SK-N-SH (cell line): ENCODE measurements at regions not wholly inside any gene's neighbourhood (a gene's known extent, or its start where the extent isn't known, plus 50 kb on each side); places are given as distances from the start of the nearest gene placed in this dataset.

Experiments used
- CTCF ChIA-PET: fragments of 300-600, 350-600 bp; formaldehyde crosslinking; extraction: SDS; loops from one replicate; lab custom pipeline; 2021; lab: Yijun Ruan, JAX
- POLR2A ChIA-PET: fragments of 350-600 bp; sonication (Branson Sonifier 250); formaldehyde crosslinking; extraction: SDS; loops from one replicate; lab custom pipeline; 2020; ENCODE audit warnings: antibody characterized with exemption, inconsistent platforms; lab: Yijun Ruan, JAX
- DNase-seq: peaks from one replicate; pipeline ENCODE4 v3.0.0; 2012
- H2AFZ ChIP-seq: fragments of 200-600 bp; sonication (generic); 2 replicates; pipeline ENCODE4 v1.8.1; 2016; ENCODE audit warnings: antibody characterized with exemption, mild to moderate bottlenecking, low read depth
- H3F3A ChIP-seq: fragments of 200-600 bp; sonication (generic); replicated peaks from 2 replicates; pipeline ENCODE3; 2016; ENCODE audit warnings: antibody characterized with exemption, mild to moderate bottlenecking; ENCODE audit not compliant: insufficient read depth
- H3K27ac ChIP-seq, 2 experiments: fragments of 200-500 bp in 1 of 2; fragments of 200-600 bp in 1 of 2; sonication (Bioruptor generic) in 1 of 2; sonication (generic), shearing (Covaris generic) in 1 of 2; 2 replicates each; pipeline versions ENCODE4 v1.5.1 to v1.6.1; 2014 to 2016; ENCODE audit warnings: low read depth in 2 of 2, inconsistent platforms in 1 of 2, low read length in 1 of 2, mild to moderate bottlenecking in 1 of 2, mixed read lengths in 1 of 2
- H3K27me3 ChIP-seq: fragments of 200-600 bp; sonication (generic), shearing (Covaris generic); 2 replicates; pipeline ENCODE4 v1.6.1; 2016; ENCODE audit warnings: mixed run types; ENCODE audit not compliant: insufficient read depth
- H3K36me3 ChIP-seq, 2 experiments: fragments of 200-500 bp in 1 of 2; fragments of 200-600 bp in 1 of 2; sonication (Bioruptor generic) in 1 of 2; sonication (generic) in 1 of 2; replicated peaks in 1 of 2; 2 replicates each; pipeline versions ENCODE3 to v1.5.1; 2014 to 2016; ENCODE audit warnings: low read length in 1 of 2, mild to moderate bottlenecking in 1 of 2; ENCODE audit not compliant: insufficient read depth in 2 of 2, control insufficient read depth in 1 of 2
- H3K4me1 ChIP-seq, 2 experiments: fragments of 200-500 bp in 1 of 2; fragments of 200-600 bp in 1 of 2; sonication (Bioruptor generic) in 1 of 2; sonication (generic), shearing (Covaris generic) in 1 of 2; 2 replicates each; pipeline versions ENCODE4 v1.5.1 to v1.6.1; 2014 to 2016; ENCODE audit warnings: low read depth in 1 of 2, low read length in 1 of 2, mixed run types in 1 of 2; ENCODE audit not compliant: insufficient read depth in 2 of 2, control insufficient read depth in 1 of 2
- H3K4me2 ChIP-seq: fragments of 200-600 bp; sonication (generic), shearing (Covaris generic); 2 replicates; pipeline ENCODE4 v1.6.1; 2017; ENCODE audit warnings: mixed run types
- H3K4me3 ChIP-seq, 2 experiments: fragments of 200-500 bp in 1 of 2; fragments of 200-600 bp in 1 of 2; sonication (Bioruptor generic) in 1 of 2; sonication (generic), shearing (Covaris generic) in 1 of 2; 2 replicates each; pipeline versions ENCODE4 v1.5.1 to v1.8.1; 2014 to 2016; ENCODE audit warnings: low read depth in 2 of 2, inconsistent platforms in 1 of 2, low read length in 1 of 2, mild to moderate bottlenecking in 1 of 2, mixed read lengths in 1 of 2, moderate library complexity in 1 of 2
- H3K79me2 ChIP-seq: fragments of 200-600 bp; sonication (generic); 2 replicates; pipeline ENCODE4 v1.8.1; 2017; ENCODE audit warnings: mild to moderate bottlenecking; ENCODE audit not compliant: insufficient read depth
- H3K9ac ChIP-seq: fragments of 200-600 bp; sonication (generic); 2 replicates; pipeline ENCODE4 v1.6.1; 2017; ENCODE audit warnings: mixed run types
- H3K9me2 ChIP-seq: fragments of 200-600 bp; sonication (generic); 2 replicates; pipeline ENCODE4 v1.6.1; 2017; ENCODE audit warnings: mixed run types
- H3K9me3 ChIP-seq: fragments of 200-600 bp; sonication (generic); 2 replicates; pipeline ENCODE4 v1.6.1; 2017; ENCODE audit warnings: mixed run types, mild to moderate bottlenecking, moderate library complexity
- H4K20me1 ChIP-seq: fragments of 200-600 bp; sonication (generic); 2 replicates; pipeline ENCODE4 v1.6.1; 2017; ENCODE audit warnings: mild to moderate bottlenecking, mixed run types; ENCODE audit not compliant: insufficient read depth
- CHD2 ChIP-seq: fragments of 150-350 bp; IDR thresholded peaks from 2 replicates; pipeline ENCODE4 v1.6.1; 2018; ENCODE audit warnings: low read length; ENCODE audit not compliant: partially characterized antibody
- ELF1 ChIP-seq: IDR thresholded peaks from 2 replicates; pipeline ENCODE4 v1.4.0; 2012
- EP300 ChIP-seq, 2 experiments: IDR thresholded peaks; 2 replicates each; pipeline versions ENCODE4 v1.4.0 to v1.6.1; 2012; ENCODE audit warnings: borderline replicate concordance in 1 of 2, low read depth in 1 of 2, low read length in 1 of 2
- EZH2phosphoT487 ChIP-seq: fragments of 200-600 bp; sonication (generic); IDR thresholded peaks from 2 replicates; pipeline ENCODE4 v1.6.1; 2017; ENCODE audit warnings: low read depth, mixed run types, mild to moderate bottlenecking, antibody characterized with exemption, moderate library complexity, borderline replicate concordance
- FOSL2 ChIP-seq: IDR thresholded peaks from 2 replicates; pipeline ENCODE4 v1.4.0; 2012; ENCODE audit warnings: low read depth, mild to moderate bottlenecking, moderate library complexity, borderline replicate concordance
- FOXJ3 ChIP-seq: sonication (generic); formaldehyde crosslinking; IDR thresholded peaks from 2 replicates; pipeline ENCODE4 v1.5.1; 2020; ENCODE audit warnings: mild to moderate bottlenecking, missing genetic modification reagents
- FOXM1 ChIP-seq: IDR thresholded peaks from 2 replicates; pipeline ENCODE4 v1.4.0; 2012; ENCODE audit warnings: low read depth, mild to moderate bottlenecking
- GATA2 ChIP-seq: sonication (generic); formaldehyde crosslinking; IDR thresholded peaks from 2 replicates; pipeline ENCODE4 v1.5.0; 2020; ENCODE audit warnings: mild to moderate bottlenecking, missing genetic modification reagents
- JUND ChIP-seq: IDR thresholded peaks from 2 replicates; pipeline ENCODE4 v1.4.0; 2012
- MEF2A ChIP-seq: IDR thresholded peaks from 2 replicates; pipeline ENCODE4 v1.4.0; 2012; ENCODE audit warnings: low read depth, borderline replicate concordance
- MXI1 ChIP-seq: IDR thresholded peaks from 2 replicates; pipeline ENCODE4 v1.6.1; 2012; ENCODE audit warnings: mild to moderate bottlenecking, low read depth, low read length, improper control_type of control experiment
- RCOR1 ChIP-seq: fragments of 150-350 bp; IDR thresholded peaks from 2 replicates; pipeline ENCODE4 v1.6.1; 2017; ENCODE audit warnings: antibody characterized with exemption, low read length
- TAF1 ChIP-seq: IDR thresholded peaks from 2 replicates; pipeline ENCODE4 v1.6.1; 2012; ENCODE audit warnings: low read depth, mild to moderate bottlenecking, low read length, moderate library complexity, borderline replicate concordance
- WGBS: methylation state at CpG from one replicate; pipeline ENCODE4 v1.1.6; 2017; ENCODE audit warnings: low lambda C conversion rate; 5-methylcytosine and 5-hydroxymethylcytosine counted together
- TF ChIP-seq, protein P1 (sequence below): IDR thresholded peaks from 2 replicates; pipeline ENCODE4; 2012
- TF ChIP-seq, protein P2 (sequence below): IDR thresholded peaks from 2 replicates; pipeline ENCODE4 v1.4.0; 2012; ENCODE audit warnings: low read depth, borderline replicate concordance
- TF ChIP-seq, protein P3 (sequence below): fragments of 150-350 bp; IDR thresholded peaks from 2 replicates; pipeline ENCODE4 v1.6.1; 2016; ENCODE audit warnings: mild to moderate bottlenecking, low read depth, low read length

DNA sequence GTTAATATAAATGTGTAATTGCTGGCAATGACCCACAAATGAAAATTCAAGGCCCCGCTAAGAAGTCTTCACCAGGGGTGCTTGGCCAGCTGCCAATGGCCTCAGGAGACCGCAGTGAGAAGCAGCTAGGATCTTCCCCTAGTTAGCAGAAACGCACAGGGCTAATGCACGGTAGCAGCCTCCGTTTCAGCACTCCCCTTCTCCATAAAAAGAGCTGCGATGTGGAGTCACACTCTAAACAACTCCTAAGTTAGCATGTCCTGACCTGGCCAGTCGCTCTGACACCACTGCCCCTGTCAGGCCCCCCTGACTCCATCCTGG is 139.0 kb downstream of the SEPTIN14 start:
- H3K4me3 ChIP-seq: no peak overlapping the region
- no peaks in the 10 kb centered on the region for H3K9me3 ChIP-seq
- POLR2A ChIA-PET: no interaction called here
- TF ChIP-seq EP300 (IDR thresholded peaks at IDR 0.05; ENCODE audit: borderline replicate concordance in 1 of 2, low read depth in 1 of 2, low read length in 1 of 2) (no peak), GATA2 (CRISPR knock-in tag) (no peak), CHD2 (no peak), TAF1 (no peak), MEF2A (no peak), FOXJ3 (no peak), FOXM1 (no peak), EZH2phosphoT487 (no peak), JUND (no peak), ELF1 (no peak), RCOR1 (no peak), FOSL2 (no peak), MXI1 (no peak)
- TF ChIP-seq, protein P1, sequence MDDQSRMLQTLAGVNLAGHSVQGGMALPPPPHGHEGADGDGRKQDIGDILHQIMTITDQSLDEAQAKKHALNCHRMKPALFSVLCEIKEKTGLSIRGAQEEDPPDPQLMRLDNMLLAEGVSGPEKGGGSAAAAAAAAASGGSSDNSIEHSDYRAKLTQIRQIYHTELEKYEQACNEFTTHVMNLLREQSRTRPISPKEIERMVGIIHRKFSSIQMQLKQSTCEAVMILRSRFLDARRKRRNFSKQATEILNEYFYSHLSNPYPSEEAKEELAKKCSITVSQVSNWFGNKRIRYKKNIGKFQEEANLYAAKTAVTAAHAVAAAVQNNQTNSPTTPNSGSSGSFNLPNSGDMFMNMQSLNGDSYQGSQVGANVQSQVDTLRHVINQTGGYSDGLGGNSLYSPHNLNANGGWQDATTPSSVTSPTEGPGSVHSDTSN: no peak
- TF ChIP-seq, protein P2, sequence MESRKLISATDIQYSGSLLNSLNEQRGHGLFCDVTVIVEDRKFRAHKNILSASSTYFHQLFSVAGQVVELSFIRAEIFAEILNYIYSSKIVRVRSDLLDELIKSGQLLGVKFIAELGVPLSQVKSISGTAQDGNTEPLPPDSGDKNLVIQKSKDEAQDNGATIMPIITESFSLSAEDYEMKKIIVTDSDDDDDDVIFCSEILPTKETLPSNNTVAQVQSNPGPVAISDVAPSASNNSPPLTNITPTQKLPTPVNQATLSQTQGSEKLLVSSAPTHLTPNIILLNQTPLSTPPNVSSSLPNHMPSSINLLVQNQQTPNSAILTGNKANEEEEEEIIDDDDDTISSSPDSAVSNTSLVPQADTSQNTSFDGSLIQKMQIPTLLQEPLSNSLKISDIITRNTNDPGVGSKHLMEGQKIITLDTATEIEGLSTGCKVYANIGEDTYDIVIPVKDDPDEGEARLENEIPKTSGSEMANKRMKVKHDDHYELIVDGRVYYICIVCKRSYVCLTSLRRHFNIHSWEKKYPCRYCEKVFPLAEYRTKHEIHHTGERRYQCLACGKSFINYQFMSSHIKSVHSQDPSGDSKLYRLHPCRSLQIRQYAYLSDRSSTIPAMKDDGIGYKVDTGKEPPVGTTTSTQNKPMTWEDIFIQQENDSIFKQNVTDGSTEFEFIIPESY: no peak
- TF ChIP-seq, protein P3, sequence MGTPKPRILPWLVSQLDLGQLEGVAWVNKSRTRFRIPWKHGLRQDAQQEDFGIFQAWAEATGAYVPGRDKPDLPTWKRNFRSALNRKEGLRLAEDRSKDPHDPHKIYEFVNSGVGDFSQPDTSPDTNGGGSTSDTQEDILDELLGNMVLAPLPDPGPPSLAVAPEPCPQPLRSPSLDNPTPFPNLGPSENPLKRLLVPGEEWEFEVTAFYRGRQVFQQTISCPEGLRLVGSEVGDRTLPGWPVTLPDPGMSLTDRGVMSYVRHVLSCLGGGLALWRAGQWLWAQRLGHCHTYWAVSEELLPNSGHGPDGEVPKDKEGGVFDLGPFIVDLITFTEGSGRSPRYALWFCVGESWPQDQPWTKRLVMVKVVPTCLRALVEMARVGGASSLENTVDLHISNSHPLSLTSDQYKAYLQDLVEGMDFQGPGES: no peak
- H3K9ac ChIP-seq: no peak overlapping the region
- H3K4me1 ChIP-seq: no peaks in the 10 kb centered on the region
- 13% methylated on average over 7 of the region's 7 CpGs for WGBS
- CTCF ChIA-PET: no interaction called here
- no peak for DNase-seq
- H3K27me3 ChIP-seq: no peaks in the 10 kb centered on the region; the same call in 1 of the 2 replicates
- H2AFZ ChIP-seq: no peak overlapping the region
- no peak overlapping the region for H3K27ac ChIP-seq
- H3K4me2 ChIP-seq: no peak overlapping the region
- H3K9me2 ChIP-seq: no peaks in the 10 kb centered on the region
- no peaks in the 10 kb centered on the region for H3K79me2 ChIP-seq
- H3F3A ChIP-seq: no peaks in the 10 kb centered on the region
- H3K36me3 ChIP-seq: no peaks in the 10 kb centered on the region
- H4K20me1 ChIP-seq: no peaks in the 10 kb centered on the region
